A673 (cell line): ENCODE measurements at regions not wholly inside any gene's neighbourhood (a gene's known extent, or its start where the extent isn't known, plus 50 kb on each side); places are given as distances from the start of the nearest gene placed in this dataset.

Experiments used
- BruUV-seq: library from RNA; stranded (reverse); fragments of 400-500 nt; replicated peaks from 2 replicates; lab custom pipeline; 2021; lab: Mats Ljungman, UMichigan
- CTCF ChIA-PET: fragments of 300-600 bp; sonication (Branson Sonifier 250); formaldehyde crosslinking; loops from one replicate; lab custom pipeline; 2022; ENCODE audit warnings: antibody characterized with exemption; lab: Charles Lee
- POLR2A ChIA-PET: fragments of 300-600 bp; sonication (Branson Sonifier 250); formaldehyde crosslinking; loops from one replicate; lab custom pipeline; 2022; ENCODE audit warnings: antibody characterized with exemption; ENCODE audit not compliant: low non-redundant PET; lab: Charles Lee
- DNase-seq: peaks from one replicate; pipeline ENCODE4 v3.0.0-alpha.2; 2015; ENCODE audit warnings: low spot score
- H3K27ac ChIP-seq: fragments of 200-600 bp; sonication (generic); 2 replicates; pipeline ENCODE4 v1.5.1; 2016; ENCODE audit warnings: mixed run types, low read depth, mild to moderate bottlenecking, mixed read lengths, antibody characterized with exemption, low read length; ENCODE audit not compliant: poor library complexity, severe bottlenecking
- H3K27me3 ChIP-seq: fragments of 200-600 bp; sonication (generic); replicated peaks from 2 replicates; pipeline ENCODE4 v1.6.1; 2017; ENCODE audit warnings: mixed run types, low read depth, mild to moderate bottlenecking, mixed read lengths, antibody characterized with exemption, low read length; ENCODE audit not compliant: insufficient read depth, poor library complexity
- H3K36me3 ChIP-seq: fragments of 200-600 bp; sonication (generic); 2 replicates; pipeline ENCODE4 v1.6.1; 2016; ENCODE audit warnings: mixed run types, mild to moderate bottlenecking, mixed read lengths, antibody characterized with exemption, low read length; ENCODE audit not compliant: insufficient read depth, poor library complexity, severe bottlenecking
- H3K4me1 ChIP-seq: fragments of 200-600 bp; sonication (generic); 2 replicates; pipeline ENCODE4 v1.6.1; 2017; ENCODE audit warnings: mixed run types, mild to moderate bottlenecking, mixed read lengths, antibody characterized with exemption, low read length; ENCODE audit not compliant: insufficient read depth, poor library complexity, severe bottlenecking
- H3K4me3 ChIP-seq: fragments of 200-600 bp; sonication (generic); 2 replicates; pipeline ENCODE4 v1.5.1; 2016; ENCODE audit warnings: low read depth, mixed run types, mild to moderate bottlenecking, mixed read lengths, low read length; ENCODE audit not compliant: poor library complexity, severe bottlenecking
- H3K9me3 ChIP-seq: fragments of 200-600 bp; sonication (generic); 2 replicates; pipeline ENCODE4 v1.6.1; 2016; ENCODE audit warnings: mixed run types, low read depth, mild to moderate bottlenecking, mixed read lengths, antibody characterized with exemption, low read length; ENCODE audit not compliant: poor library complexity, severe bottlenecking
- EZH2 ChIP-seq: fragments of 200-600 bp; sonication (generic); IDR thresholded peaks from 2 replicates; pipeline ENCODE4 v1.6.1; 2017; ENCODE audit warnings: borderline replicate concordance, low read depth, mild to moderate bottlenecking, mixed read lengths, antibody characterized with exemption, low read length; ENCODE audit not compliant: poor library complexity, severe bottlenecking
- intact Hi-C: fragments of 100-400 bp; cut with micrococcal nuclease; formaldehyde crosslinking; loops from one replicate; pipeline ENCODE4 v1.10.0; 2022; ENCODE audit not compliant: unreplicated experiment
- TF ChIP-seq, protein P1 (sequence below): fragments of 300-800, 200-600 bp; sonication (generic); conservative IDR thresholded peaks from 2 replicates; pipeline ENCODE4 v1.5.1; 2017; ENCODE audit warnings: low read depth, mild to moderate bottlenecking, antibody characterized with exemption, low read length, moderate library complexity, mixed read lengths

- intact Hi-C loops = no loop called here
- Histone ChIP-seq H3K4me3 (no peak overlapping the region), H3K27me3 (no peaks in the 10 kb centered on the region), H3K9me3 (no peaks in the 10 kb centered on the region), H3K27ac (no peak overlapping the region), H3K4me1 (no peaks in the 10 kb centered on the region), H3K36me3 (no peaks in the 10 kb centered on the region)
- ChIA-PET CTCF (no interaction called here), POLR2A (interaction anchor here (0.5 kb wide), 1 partner anchor 437 kb away, joined by 3 read pairs; no protein-coding TSS in a partner anchor)
- DNase-seq = no peak
- BruUV-seq = no TSS peak
- TF ChIP-seq, protein P1, sequence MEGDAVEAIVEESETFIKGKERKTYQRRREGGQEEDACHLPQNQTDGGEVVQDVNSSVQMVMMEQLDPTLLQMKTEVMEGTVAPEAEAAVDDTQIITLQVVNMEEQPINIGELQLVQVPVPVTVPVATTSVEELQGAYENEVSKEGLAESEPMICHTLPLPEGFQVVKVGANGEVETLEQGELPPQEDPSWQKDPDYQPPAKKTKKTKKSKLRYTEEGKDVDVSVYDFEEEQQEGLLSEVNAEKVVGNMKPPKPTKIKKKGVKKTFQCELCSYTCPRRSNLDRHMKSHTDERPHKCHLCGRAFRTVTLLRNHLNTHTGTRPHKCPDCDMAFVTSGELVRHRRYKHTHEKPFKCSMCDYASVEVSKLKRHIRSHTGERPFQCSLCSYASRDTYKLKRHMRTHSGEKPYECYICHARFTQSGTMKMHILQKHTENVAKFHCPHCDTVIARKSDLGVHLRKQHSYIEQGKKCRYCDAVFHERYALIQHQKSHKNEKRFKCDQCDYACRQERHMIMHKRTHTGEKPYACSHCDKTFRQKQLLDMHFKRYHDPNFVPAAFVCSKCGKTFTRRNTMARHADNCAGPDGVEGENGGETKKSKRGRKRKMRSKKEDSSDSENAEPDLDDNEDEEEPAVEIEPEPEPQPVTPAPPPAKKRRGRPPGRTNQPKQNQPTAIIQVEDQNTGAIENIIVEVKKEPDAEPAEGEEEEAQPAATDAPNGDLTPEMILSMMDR = no peak
- TF ChIP-seq EZH2 = no peak
Observed at GRCh38 chr18:61664419-61665084, 228.3 kb downstream of the RNF152 start.

- no TSS peak for BruUV-seq
- no peaks in the 10 kb centered on the region for H3K36me3 ChIP-seq
- CTCF ChIA-PET = no interaction called here
Observed at GRCh38 chr18:61662726-61663125, 230.1 kb downstream of the RNF152 start.

DNA sequence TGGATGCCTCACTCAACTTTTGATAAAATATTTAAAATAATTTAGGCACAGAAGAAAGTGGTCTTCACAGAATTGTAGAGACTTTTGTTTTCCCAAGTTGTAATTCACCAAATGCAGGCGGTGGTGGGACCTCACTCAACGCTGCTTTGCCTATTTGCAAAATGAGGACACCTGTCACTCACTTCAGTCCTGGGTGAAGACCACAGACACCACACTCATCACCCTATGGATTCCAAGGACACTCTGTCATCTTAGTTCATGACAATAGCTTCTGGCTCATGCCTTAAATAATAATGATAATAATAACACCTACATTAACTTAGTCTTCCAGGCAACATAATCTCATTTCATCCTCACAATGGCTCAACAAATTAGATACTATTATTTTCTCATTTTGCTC is 234.4 kb downstream of the RNF152 start:
- TF ChIP-seq, protein P1 = no peak
- no peak for TF ChIP-seq EZH2
- H3K36me3 ChIP-seq = no peaks in the 10 kb centered on the region
- BruUV-seq = no TSS peak
- no peaks in the 10 kb centered on the region for H3K9me3 ChIP-seq
- intact Hi-C loops = no loop called here
- H3K4me1 ChIP-seq = no peaks in the 10 kb centered on the region
- no peak overlapping the region for H3K27ac ChIP-seq
- no peak for DNase-seq
- ChIA-PET CTCF (no interaction called here), POLR2A (no interaction called here)
- H3K27me3 ChIP-seq = no peaks in the 10 kb centered on the region
- no peak overlapping the region for H3K4me3 ChIP-seq

More at GRCh38 chr18:61662726-61663125, 230.1 kb downstream of the RNF152 start:
- no peaks in the 10 kb centered on the region for H3K4me1 ChIP-seq
- TF ChIP-seq EZH2 = no peak
- TF ChIP-seq, protein P1 = no peak
- H3K4me3 ChIP-seq = no peak overlapping the region
- POLR2A ChIA-PET = interaction anchor here (0.6 kb wide), 1 partner anchor 8 kb away, joined by 4 read pairs; no protein-coding TSS in a partner anchor
- H3K27ac ChIP-seq = no peak overlapping the region
- no peaks in the 10 kb centered on the region for H3K27me3 ChIP-seq
- intact Hi-C loops = no loop called here
- no peak for DNase-seq
- no peaks in the 10 kb centered on the region for H3K9me3 ChIP-seq
